ENCODE measurements at regions not wholly inside any gene's neighbourhood (a gene's known extent, or its start where the extent isn't known, plus 50 kb on each side); places are given as distances from the start of the nearest gene placed in this dataset.

DNA sequence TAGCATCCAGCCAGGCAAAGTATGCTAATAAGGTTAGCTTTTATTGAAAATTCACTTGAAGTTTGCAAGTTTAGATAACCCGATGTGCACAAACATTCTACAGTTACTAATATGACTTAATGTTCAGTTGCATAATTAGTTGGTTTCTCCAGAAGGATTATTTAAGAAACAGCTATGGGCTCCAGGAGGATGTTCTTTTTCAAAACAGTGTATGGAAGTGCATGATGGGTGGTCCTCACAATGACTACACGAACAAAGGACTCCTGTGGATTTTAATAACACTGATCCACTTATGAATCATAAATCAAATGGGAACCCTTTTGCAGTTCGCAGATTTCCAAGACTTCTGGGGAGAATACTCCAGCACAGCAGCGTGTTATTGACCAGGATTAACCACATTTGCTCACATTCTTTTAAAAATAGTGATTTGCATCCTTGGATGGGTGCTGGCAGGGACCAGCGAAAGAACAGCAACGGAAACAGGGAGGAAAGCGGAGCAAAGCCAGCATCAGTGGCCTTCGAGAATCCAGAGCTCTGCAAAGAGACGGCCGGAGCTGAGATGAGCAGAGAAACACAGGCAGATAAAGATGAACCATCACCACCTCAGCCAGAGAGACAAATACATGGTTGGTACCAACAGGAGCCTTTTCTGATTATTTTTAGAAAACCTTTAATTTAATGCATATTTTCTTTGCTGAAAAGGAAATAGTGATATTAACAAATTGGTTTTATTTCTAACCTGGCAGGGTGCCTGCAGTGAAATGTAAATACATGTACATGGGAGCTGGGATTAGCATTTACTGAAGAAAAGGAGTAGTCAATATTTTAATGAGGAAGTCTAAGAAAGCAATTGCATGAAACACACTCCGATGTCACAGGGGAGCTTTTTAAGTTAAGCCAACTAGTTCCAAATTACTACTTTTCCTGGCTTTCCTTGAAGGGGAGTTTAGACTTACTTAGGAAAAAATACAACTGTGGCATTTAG, 623.2 kb upstream of the ZFHX3 start:
- intact Hi-C loops (cut with micrococcal nuclease; ENCODE audit: unreplicated experiment), result no loop called here
- Histone ChIP-seq H3K9ac (ENCODE audit: insufficient read depth, low read depth, low read length) (no peak overlapping the region), H4K20me1 (ENCODE audit: insufficient read depth, low read length) (no peaks in the 10 kb centered on the region), H3K27ac (ENCODE audit: extremely low read length, insufficient read depth, low read length) (no peak overlapping the region), H2AFZ (ENCODE audit: low read length) (no peak overlapping the region), H3K9me3 (ENCODE audit: low read length) (no peaks in the 10 kb centered on the region), H3K27me3 (ENCODE audit: control insufficient read depth in 1 of 2, insufficient read depth in 2 of 2, low read length in 2 of 2) (no peaks in the 10 kb centered on the region), H3K4me3 (replicated peaks in 1 of 3; ENCODE audit: insufficient read depth in 1 of 3, low read depth in 2 of 3, low read length in 3 of 3) (no peak overlapping the region), H3K79me2 (ENCODE audit: insufficient read depth, low read length) (no peaks in the 10 kb centered on the region), H3K36me3 (replicated peaks in 1 of 2; ENCODE audit: control insufficient read depth in 1 of 2, insufficient read depth in 2 of 2, low read length in 2 of 2) (no peaks in the 10 kb centered on the region), H3K4me2 (ENCODE audit: low read depth, low read length) (no peak overlapping the region), H3K4me1 (ENCODE audit: insufficient read depth, low read length) (no peaks in the 10 kb centered on the region)
- BruUV-seq (replicated peaks), result no TSS peak
- DNase-seq (ENCODE audit: low spot score) (no peak), FAIRE-seq (no peak), ATAC-seq (no peak)
- POLR2A ChIA-PET, result no interaction called here
- in situ Hi-C loops (cut with HindIII; ENCODE audit: extremely low pct_ligation_motif_present, low pct_unique_long_range_greater_than_20kb), result no loop called here
- TF ChIP-seq ZNF224 (CRISPR knock-in tag; IDR thresholded peaks at IDR 0.05) (no peak), TOE1 (CRISPR knock-in tag; IDR thresholded peaks at IDR 0.05) (no peak), STAG1 (CRISPR knock-in tag; IDR thresholded peaks at IDR 0.05) (no peak), CEBPG (CRISPR knock-in tag; IDR thresholded peaks at IDR 0.05) (no peak), CAMTA2 (CRISPR knock-in tag; IDR thresholded peaks at IDR 0.05; ENCODE audit: borderline replicate concordance) (no peak), ZFP62 (CRISPR knock-in tag; IDR thresholded peaks at IDR 0.05) (no peak), ZNF564 (CRISPR knock-in tag; IDR thresholded peaks at IDR 0.05) (no peak), HIVEP1 (CRISPR knock-in tag; IDR thresholded peaks at IDR 0.05) (no peak)
- TF ChIP-seq, protein P1, sequence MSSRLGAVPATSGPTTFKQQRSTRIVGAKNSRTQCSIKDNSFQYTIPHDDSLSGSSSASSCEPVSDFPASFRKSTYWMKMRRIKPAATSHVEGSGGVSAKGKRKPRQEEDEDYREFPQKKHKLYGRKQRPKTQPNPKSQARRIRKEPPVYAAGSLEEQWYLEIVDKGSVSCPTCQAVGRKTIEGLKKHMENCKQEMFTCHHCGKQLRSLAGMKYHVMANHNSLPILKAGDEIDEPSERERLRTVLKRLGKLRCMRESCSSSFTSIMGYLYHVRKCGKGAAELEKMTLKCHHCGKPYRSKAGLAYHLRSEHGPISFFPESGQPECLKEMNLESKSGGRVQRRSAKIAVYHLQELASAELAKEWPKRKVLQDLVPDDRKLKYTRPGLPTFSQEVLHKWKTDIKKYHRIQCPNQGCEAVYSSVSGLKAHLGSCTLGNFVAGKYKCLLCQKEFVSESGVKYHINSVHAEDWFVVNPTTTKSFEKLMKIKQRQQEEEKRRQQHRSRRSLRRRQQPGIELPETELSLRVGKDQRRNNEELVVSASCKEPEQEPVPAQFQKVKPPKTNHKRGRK (CRISPR knock-in tag; IDR thresholded peaks at IDR 0.05), result no peak
- TF ChIP-seq, protein P2, sequence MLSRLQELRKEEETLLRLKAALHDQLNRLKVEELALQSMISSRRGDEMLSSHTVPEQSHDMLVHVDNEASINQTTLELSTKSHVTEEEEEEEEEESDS (CRISPR knock-in tag; IDR thresholded peaks at IDR 0.05; ENCODE audit: borderline replicate concordance), result no peak
- TF ChIP-seq, protein P3, sequence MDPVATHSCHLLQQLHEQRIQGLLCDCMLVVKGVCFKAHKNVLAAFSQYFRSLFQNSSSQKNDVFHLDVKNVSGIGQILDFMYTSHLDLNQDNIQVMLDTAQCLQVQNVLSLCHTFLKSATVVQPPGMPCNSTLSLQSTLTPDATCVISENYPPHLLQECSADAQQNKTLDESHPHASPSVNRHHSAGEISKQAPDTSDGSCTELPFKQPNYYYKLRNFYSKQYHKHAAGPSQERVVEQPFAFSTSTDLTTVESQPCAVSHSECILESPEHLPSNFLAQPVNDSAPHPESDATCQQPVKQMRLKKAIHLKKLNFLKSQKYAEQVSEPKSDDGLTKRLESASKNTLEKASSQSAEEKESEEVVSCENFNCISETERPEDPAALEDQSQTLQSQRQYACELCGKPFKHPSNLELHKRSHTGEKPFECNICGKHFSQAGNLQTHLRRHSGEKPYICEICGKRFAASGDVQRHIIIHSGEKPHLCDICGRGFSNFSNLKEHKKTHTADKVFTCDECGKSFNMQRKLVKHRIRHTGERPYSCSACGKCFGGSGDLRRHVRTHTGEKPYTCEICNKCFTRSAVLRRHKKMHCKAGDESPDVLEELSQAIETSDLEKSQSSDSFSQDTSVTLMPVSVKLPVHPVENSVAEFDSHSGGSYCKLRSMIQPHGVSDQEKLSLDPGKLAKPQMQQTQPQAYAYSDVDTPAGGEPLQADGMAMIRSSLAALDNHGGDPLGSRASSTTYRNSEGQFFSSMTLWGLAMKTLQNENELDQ (CRISPR knock-in tag; IDR thresholded peaks at IDR 0.05; ENCODE audit: borderline replicate concordance), result no peak
- TF ChIP-seq, protein P4, sequence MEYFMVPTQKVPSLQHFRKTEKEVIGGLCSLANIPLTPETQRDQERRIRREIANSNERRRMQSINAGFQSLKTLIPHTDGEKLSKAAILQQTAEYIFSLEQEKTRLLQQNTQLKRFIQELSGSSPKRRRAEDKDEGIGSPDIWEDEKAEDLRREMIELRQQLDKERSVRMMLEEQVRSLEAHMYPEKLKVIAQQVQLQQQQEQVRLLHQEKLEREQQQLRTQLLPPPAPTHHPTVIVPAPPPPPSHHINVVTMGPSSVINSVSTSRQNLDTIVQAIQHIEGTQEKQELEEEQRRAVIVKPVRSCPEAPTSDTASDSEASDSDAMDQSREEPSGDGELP (IDR thresholded peaks at IDR 0.05; ENCODE audit: borderline replicate concordance, low read depth), result no peak
- CTCF ChIA-PET (ENCODE audit: low intra/inter-chr PET ratio, low total read pairs), result no interaction called here
- WGBS (ENCODE audit: low lambda C conversion rate), result 9% methylated on average over 11 of the region's 11 CpGs

Data from HepG2 (cell line).